ENCODE measurements at regions not wholly inside any gene's neighbourhood (a gene's known extent, or its start where the extent isn't known, plus 50 kb on each side); places are given as distances from the start of the nearest gene placed in this dataset.

- Histone ChIP-seq H3K27ac (ENCODE audit: low read depth, low read length, poor library complexity, severe bottlenecking) (no peak overlapping the region), H3K36me3 (ENCODE audit: insufficient read depth, low read length) (no peaks in the 10 kb centered on the region), H4K20me1 (ENCODE audit: insufficient read depth, low read length) (no peaks in the 10 kb centered on the region), H3K4me1 (ENCODE audit: insufficient read depth, low read length, poor library complexity, severe bottlenecking) (no peaks in the 10 kb centered on the region), H3K9me3 (ENCODE audit: low read length) (no peaks in the 10 kb centered on the region), H3K9me2 (ENCODE audit: insufficient read depth, low read length) (no peaks in the 10 kb centered on the region), H2AFZ (ENCODE audit: low read length) (no peak overlapping the region), H3K79me2 (ENCODE audit: insufficient read depth, low read depth, low read length) (no peaks in the 10 kb centered on the region), H3K4me2 (ENCODE audit: low read length) (no peak overlapping the region), H3K4me3 (ENCODE audit: low read depth, low read length, poor library complexity, severe bottlenecking) (no peak overlapping the region)
- DNase-seq (ENCODE audit: low spot score) = no peak
- intact Hi-C loops (cut with micrococcal nuclease; ENCODE audit: unreplicated experiment) = no loop called here
- TF ChIP-seq CTCF (conservative IDR thresholded peaks at IDR 0.05; ENCODE audit: low read length) (no peak), EZH2phosphoT487 (IDR thresholded peaks at IDR 0.05; ENCODE audit: borderline replicate concordance, low read depth, low read length) (no peak)
- CTCF ChIA-PET (ENCODE audit: unreplicated experiment) = no interaction called here
- POLR2A ChIA-PET = no interaction called here
- BruUV-seq (replicated peaks) = no TSS peak
These were observed 618.8 kb upstream of the GRM7 start for GRCh38 chr3:6242104-6242503.

DNA sequence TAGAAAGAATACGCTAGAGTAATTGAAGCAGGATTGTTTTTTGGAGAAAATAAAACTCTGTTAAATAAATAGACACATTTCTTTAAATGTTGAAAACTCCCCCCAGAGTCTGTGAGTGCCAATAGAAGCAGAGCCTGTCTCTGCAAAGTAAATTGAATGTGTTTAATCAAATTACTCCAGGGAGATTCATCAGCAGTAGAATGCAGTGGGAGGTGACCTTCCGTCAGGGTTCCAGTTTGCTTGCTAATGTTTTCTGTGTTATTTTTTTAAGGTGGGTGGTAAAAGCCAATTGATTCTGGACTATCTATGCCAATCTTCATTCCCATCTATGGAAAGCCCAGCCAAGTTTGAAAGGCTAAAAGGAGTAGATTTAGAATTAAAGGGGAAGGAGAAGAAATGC, 612.4 kb upstream of the GRM7 start:
- no peaks in the 10 kb centered on the region for H3K79me2 ChIP-seq (ENCODE audit: insufficient read depth, low read depth, low read length)
- no peaks in the 10 kb centered on the region for H3K36me3 ChIP-seq (ENCODE audit: insufficient read depth, low read length)
- POLR2A ChIA-PET = no interaction called here
- no peak overlapping the region for H3K4me3 ChIP-seq (ENCODE audit: low read depth, low read length, poor library complexity, severe bottlenecking)
- no TSS peak for BruUV-seq (replicated peaks)
- peak overlapping the region; percentile 89 for H2AFZ ChIP-seq (ENCODE audit: low read length)
- peaks cover 29% of the 10 kb centered on the region for H3K4me1 ChIP-seq (ENCODE audit: insufficient read depth, low read length, poor library complexity, severe bottlenecking)
- intact Hi-C loops (cut with micrococcal nuclease; ENCODE audit: unreplicated experiment) = no loop called here
- no peaks in the 10 kb centered on the region for H3K9me3 ChIP-seq (ENCODE audit: low read length)
- no peaks in the 10 kb centered on the region for H3K9me2 ChIP-seq (ENCODE audit: insufficient read depth, low read length)
- H4K20me1 ChIP-seq (ENCODE audit: insufficient read depth, low read length) = no peaks in the 10 kb centered on the region
- DNase-seq (ENCODE audit: low spot score) = no peak
- CTCF ChIA-PET (ENCODE audit: unreplicated experiment) = no interaction called here
- H3K4me2 ChIP-seq (ENCODE audit: low read length) = no peak overlapping the region
- TF ChIP-seq EZH2phosphoT487 (IDR thresholded peaks at IDR 0.05; ENCODE audit: borderline replicate concordance, low read depth, low read length) (no peak), CTCF (conservative IDR thresholded peaks at IDR 0.05; ENCODE audit: low read length) (no peak)
- H3K27ac ChIP-seq (ENCODE audit: low read depth, low read length, poor library complexity, severe bottlenecking) = no peak overlapping the region

- Histone ChIP-seq H3K9me2 (ENCODE audit: insufficient read depth, low read length) (no peaks in the 10 kb centered on the region), H3K27ac (ENCODE audit: low read depth, low read length, poor library complexity, severe bottlenecking) (peak overlapping the region; percentile 66), H3K4me2 (ENCODE audit: low read length) (peak overlapping the region; percentile 72), H3K79me2 (ENCODE audit: insufficient read depth, low read depth, low read length) (no peaks in the 10 kb centered on the region), H2AFZ (ENCODE audit: low read length) (peak overlapping the region; percentile 89; the same call in 1 of the 2 replicates), H3K36me3 (ENCODE audit: insufficient read depth, low read length) (no peaks in the 10 kb centered on the region), H3K9me3 (ENCODE audit: low read length) (0 out of 2 replicates have a peak, but pooled peaks cover 4% of the 10 kb centered on the region), H3K4me3 (ENCODE audit: low read depth, low read length, poor library complexity, severe bottlenecking) (peak overlapping the region; percentile 50), H3K4me1 (ENCODE audit: insufficient read depth, low read length, poor library complexity, severe bottlenecking) (peaks cover 29% of the 10 kb centered on the region), H4K20me1 (ENCODE audit: insufficient read depth, low read length) (no peaks in the 10 kb centered on the region)
- POLR2A ChIA-PET = interaction anchor here (0.5 to 1.8 kb wide), 5 partner anchors 12 to 566 kb away, joined by 3 to 8 read pairs (median 6); no protein-coding TSS in a partner anchor
- BruUV-seq (replicated peaks) = no TSS peak
- DNase-seq (ENCODE audit: low spot score) = peak; percentile 34
- TF ChIP-seq EZH2phosphoT487 (IDR thresholded peaks at IDR 0.05; ENCODE audit: borderline replicate concordance, low read depth, low read length) = no peak
- TF ChIP-seq CTCF (conservative IDR thresholded peaks at IDR 0.05; ENCODE audit: low read length) = no peak
- CTCF ChIA-PET (ENCODE audit: unreplicated experiment) = interaction anchor here (0.7 kb wide), 1 partner anchor 15 kb away, joined by 3 read pairs; no protein-coding TSS in a partner anchor
- intact Hi-C loops (cut with micrococcal nuclease; ENCODE audit: unreplicated experiment) = loop anchor here (2.0 kb wide), 1 partner anchor 33 kb away; no protein-coding TSS in a partner anchor
These were observed 611.2 kb upstream of the GRM7 start for GRCh38 chr3:6249679-6250078.

Measured in OCI-LY7 (cell line).